Small intestine (tissue), 7 donors: ENCODE measurements at regions not wholly inside any gene's neighbourhood (a gene's known extent, or its start where the extent isn't known, plus 50 kb on each side); places are given as distances from the start of the nearest gene placed in this dataset.

Experiments used
- DNase-seq, 2 donors: peaks; one replicate each; pipeline versions ENCODE4 v3.0.0 to v3.0.0-alpha.2; 2013
- FAIRE-seq: peaks from 2 replicates; lab custom pipeline; 2012; peaks lifted over from hg19 to GRCh38; lab: Jason Lieb, UNC
- H3K27ac ChIP-seq, 3 donors: one replicate each; pipeline ENCODE4 v1.5.1; 2013; ENCODE audit warnings: low read length in 2 of 3, mild to moderate bottlenecking in 2 of 3, control low read depth in 1 of 3, inconsistent platforms in 1 of 3, low read depth in 1 of 3, moderate library complexity in 1 of 3
- H3K27me3 ChIP-seq, 3 donors: one replicate each; pipeline ENCODE4 v1.6.1; 2013; ENCODE audit warnings: low read length in 3 of 3, inconsistent platforms in 1 of 3; ENCODE audit not compliant: control insufficient read depth in 3 of 3, insufficient read depth in 3 of 3
- H3K36me3 ChIP-seq, 3 donors: one replicate each; pipeline ENCODE4 v1.6.1; 2013; ENCODE audit warnings: low read length in 3 of 3, inconsistent platforms in 1 of 3, low read depth in 1 of 3, mild to moderate bottlenecking in 1 of 3, moderate library complexity in 1 of 3; ENCODE audit not compliant: control insufficient read depth in 3 of 3, insufficient read depth in 2 of 3
- H3K4me1 ChIP-seq, 3 donors: one replicate each; pipeline ENCODE4 v1.6.1; 2013; ENCODE audit warnings: low read length in 2 of 3, inconsistent platforms in 1 of 3, low read depth in 1 of 3, mild to moderate bottlenecking in 1 of 3, moderate library complexity in 1 of 3; ENCODE audit not compliant: control insufficient read depth in 3 of 3, insufficient read depth in 2 of 3
- H3K4me3 ChIP-seq, 3 donors: one replicate each; pipeline ENCODE4 v1.5.1; 2013; ENCODE audit warnings: low read length in 3 of 3, control low read depth in 1 of 3, inconsistent platforms in 1 of 3, low read depth in 1 of 3, mild to moderate bottlenecking in 1 of 3, moderate library complexity in 1 of 3
- H3K9me3 ChIP-seq, 2 donors: one replicate each; pipeline ENCODE4 v1.6.1; 2013; ENCODE audit warnings: low read depth in 1 of 2, low read length in 1 of 2; ENCODE audit not compliant: control insufficient read depth in 2 of 2, insufficient read depth in 1 of 2
- WGBS, 3 donors: extraction: QIAGEN DNeasy Blood & Tissue Kit; methylation state at CpG; one replicate each; pipeline ENCODE4 v1.1.7; 2013; 5-methylcytosine and 5-hydroxymethylcytosine counted together
- donor health status: healthy with polysubstance abuse.
- donor health status: control.
- donor health status: control.
- donor health status: Bipolar disorder and iron deficiency.
- donor health status: healthy.

DNA sequence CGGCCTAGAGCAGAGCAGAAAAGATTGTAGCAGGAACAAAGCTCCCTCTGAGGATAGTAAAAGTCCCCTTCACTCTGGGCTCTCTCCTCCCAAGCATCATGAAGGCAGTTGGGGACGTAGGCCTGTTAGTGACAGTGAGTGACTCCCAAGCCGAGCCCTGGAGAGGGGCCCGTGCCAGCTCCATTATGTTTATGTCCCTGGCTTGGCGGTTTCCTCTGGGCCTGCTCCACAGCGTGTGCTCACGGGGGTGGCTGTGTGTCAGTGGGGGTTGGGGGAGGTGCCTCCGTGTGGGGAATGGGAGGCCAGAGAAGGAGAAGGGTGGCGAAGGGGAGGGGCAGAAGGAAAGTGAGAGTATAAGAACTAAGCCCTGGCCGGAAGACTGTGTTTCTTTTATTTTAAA is 170.0 kb upstream of the VASH1 start:
- DNase-seq (no peak), FAIRE-seq (no peak)
- Histone ChIP-seq H3K9me3 (peaks cover 0 to 3% of the 10 kb centered on the region in 2 donors), H3K27ac (no peak overlapping the region), H3K36me3 (no peaks in the 10 kb centered on the region), H3K4me3 (no peak overlapping the region), H3K4me1 (no peaks in the 10 kb centered on the region), H3K27me3 (peaks cover 0 to 4% (median 2%) of the 10 kb centered on the region in 3 donors)
- 32 to 54% (median 38%) methylated on average over 10 of the region's 10 CpGs for WGBS, 3 donors

- 70 to 74% (median 72%) methylated on average over 5 of the region's 5 CpGs for WGBS, 3 donors
- no peak for DNase-seq
- Histone ChIP-seq H3K36me3 (no peaks in the 10 kb centered on the region), H3K4me3 (no peak overlapping the region), H3K9me3 (no peaks in the 10 kb centered on the region), H3K27me3 (peaks cover 0 to 3% (median 2%) of the 10 kb centered on the region in 3 donors), H3K4me1 (no peaks in the 10 kb centered on the region), H3K27ac (no peak overlapping the region)
- FAIRE-seq = no peak
Observed at GRCh38 chr14:76595266-76595665, 166.0 kb upstream of the VASH1 start.

- Histone ChIP-seq H3K27ac (no peak overlapping the region), H3K9me3 (peaks cover 0 to 2% of the 10 kb centered on the region in 2 donors), H3K27me3 (peaks cover 0 to 3% (median 2%) of the 10 kb centered on the region in 3 donors), H3K36me3 (no peaks in the 10 kb centered on the region), H3K4me3 (no peak overlapping the region), H3K4me1 (no peaks in the 10 kb centered on the region)
- DNase-seq (no peak), FAIRE-seq (no peak)
- 69 to 92% (median 78%) methylated on average over 3 of the region's 3 CpGs for WGBS, 3 donors
Observed at GRCh38 chr14:76597387-76597786, 163.9 kb upstream of the VASH1 start.

GRCh38 chr14:76599141-76599540 is 162.1 kb upstream of the VASH1 start:
- peaks cover 0 to 2% (median 0%) of the 10 kb centered on the region in 3 donors for H3K27me3 ChIP-seq
- FAIRE-seq = no peak
- no peaks in the 10 kb centered on the region for H3K4me1 ChIP-seq
- H3K4me3 ChIP-seq = no peak overlapping the region
- no peak overlapping the region for H3K27ac ChIP-seq
- 70 to 83% (median 71%) methylated on average over 4 of the region's 4 CpGs for WGBS, 3 donors
- no peaks in the 10 kb centered on the region for H3K36me3 ChIP-seq
- H3K9me3 ChIP-seq = peaks cover 0 to 2% of the 10 kb centered on the region in 2 donors
- no peak for DNase-seq

DNA sequence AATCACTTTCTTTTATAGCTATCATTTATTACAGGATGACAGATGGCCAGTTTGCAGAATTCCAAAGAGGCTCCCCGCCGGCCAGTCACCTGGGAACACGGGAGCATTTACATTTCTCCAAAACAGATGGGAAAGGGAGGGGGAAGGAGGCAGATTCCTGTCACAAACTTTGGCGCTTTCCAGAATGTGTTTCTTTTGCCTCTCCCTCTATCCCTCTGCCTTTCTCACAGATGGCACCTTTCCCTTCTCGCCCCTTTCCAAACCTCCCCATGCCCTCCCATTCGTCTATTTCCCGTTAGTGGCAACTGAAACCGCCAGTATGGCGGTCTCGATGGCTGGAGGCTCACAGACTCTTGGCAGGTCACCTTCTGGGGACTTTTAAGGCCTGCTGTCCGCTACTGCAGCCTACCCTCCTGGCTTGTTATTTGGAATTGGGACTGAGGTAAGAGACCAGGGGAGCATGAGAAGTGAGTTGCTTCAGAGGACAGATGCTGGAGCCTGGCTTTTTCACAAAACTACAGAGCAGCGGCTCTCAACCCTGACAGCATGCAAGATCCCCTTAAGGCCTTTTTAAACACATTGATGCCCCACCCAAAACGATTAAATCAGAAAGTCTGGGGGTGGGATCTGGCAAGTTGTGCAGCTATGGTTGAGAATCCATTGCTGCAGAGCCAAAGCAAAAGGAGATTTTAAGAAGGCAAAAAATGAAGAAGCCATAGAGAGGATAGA is 161.5 kb upstream of the VASH1 start:
- Histone ChIP-seq H3K27ac (no peak overlapping the region), H3K9me3 (peaks cover 0 to 2% of the 10 kb centered on the region in 2 donors), H3K4me1 (no peaks in the 10 kb centered on the region), H3K4me3 (no peak overlapping the region), H3K36me3 (no peaks in the 10 kb centered on the region), H3K27me3 (peaks cover 0 to 2% (median 2%) of the 10 kb centered on the region in 3 donors)
- no peak for FAIRE-seq
- WGBS, 3 donors = 57 to 68% (median 63%) methylated on average over 13 of the region's 13 CpGs
- DNase-seq = no peak

DNA sequence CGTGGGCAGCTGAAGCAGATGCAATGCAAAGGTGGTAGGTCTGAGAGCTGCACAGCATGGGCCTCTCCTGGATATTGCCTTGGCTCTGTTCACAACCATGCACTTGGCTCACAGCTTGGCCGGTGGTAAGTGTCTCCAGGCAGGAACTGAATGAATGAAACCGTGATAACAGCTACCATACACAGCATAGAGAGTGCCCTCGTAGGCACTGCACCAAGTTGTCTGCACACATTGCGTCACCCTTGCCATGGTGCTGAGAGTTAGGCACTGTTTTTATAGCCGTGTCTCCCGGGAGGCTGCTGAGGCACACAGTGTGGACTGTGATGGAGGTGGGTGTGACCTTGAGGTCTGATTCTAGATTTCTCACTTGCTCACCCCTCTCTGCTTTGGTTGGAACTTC is 157.6 kb upstream of the VASH1 start:
- no peaks in the 10 kb centered on the region for H3K36me3 ChIP-seq
- H3K27me3 ChIP-seq = peaks cover 0 to 2% (median 0%) of the 10 kb centered on the region in 3 donors
- no peak for FAIRE-seq
- 65 to 81% (median 67%) methylated on average over 7 of the region's 7 CpGs for WGBS, 3 donors
- no peaks in the 10 kb centered on the region for H3K4me1 ChIP-seq
- no peak for DNase-seq
- H3K9me3 ChIP-seq = peaks cover 0 to 2% of the 10 kb centered on the region in 2 donors
- no peak overlapping the region for H3K27ac ChIP-seq
- H3K4me3 ChIP-seq = no peak overlapping the region

DNA sequence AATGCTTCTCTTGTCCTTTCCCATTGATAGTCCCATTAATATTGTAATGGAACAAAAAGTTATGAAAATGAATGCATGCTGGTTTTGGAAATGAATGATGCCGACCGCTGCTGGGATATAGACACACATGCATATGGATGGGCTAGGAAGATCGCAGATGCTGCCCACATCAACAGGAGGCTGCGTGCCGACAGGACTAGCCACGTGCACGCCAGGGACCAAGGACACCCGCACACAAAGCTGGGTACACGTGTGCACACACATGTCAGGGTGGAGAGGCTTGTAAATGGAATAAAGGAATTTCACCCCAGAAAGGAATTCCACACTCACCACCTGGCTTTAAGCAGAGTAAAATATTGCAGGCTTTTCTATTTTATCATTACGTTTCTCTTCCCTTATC is 153.8 kb upstream of the VASH1 start:
- FAIRE-seq = no peak
- Histone ChIP-seq H3K36me3 (no peaks in the 10 kb centered on the region), H3K27me3 (peaks cover 0 to 2% (median 0%) of the 10 kb centered on the region in 3 donors), H3K4me3 (no peak overlapping the region), H3K4me1 (no peaks in the 10 kb centered on the region), H3K27ac (no peak overlapping the region), H3K9me3 (no peaks in the 10 kb centered on the region)
- WGBS, 3 donors = 83 to 87% (median 87%) methylated on average over 10 of the region's 10 CpGs
- no peak for DNase-seq

- FAIRE-seq (no peak), DNase-seq (no peak)
- Histone ChIP-seq H3K9me3 (peaks cover 0 to 4% of the 10 kb centered on the region in 2 donors), H3K27ac (no peak overlapping the region), H3K4me3 (no peak overlapping the region), H3K36me3 (no peaks in the 10 kb centered on the region), H3K4me1 (no peaks in the 10 kb centered on the region), H3K27me3 (no peaks in the 10 kb centered on the region)
- 40 to 52% (median 51%) methylated on average over 5 of the region's 5 CpGs for WGBS, 3 donors
Observed at GRCh38 chr14:76612654-76613053, 148.6 kb upstream of the VASH1 start.
